ENCODE measurements at regions not wholly inside any gene's neighbourhood (a gene's known extent, or its start where the extent isn't known, plus 50 kb on each side); places are given as distances from the start of the nearest gene placed in this dataset.

DNA sequence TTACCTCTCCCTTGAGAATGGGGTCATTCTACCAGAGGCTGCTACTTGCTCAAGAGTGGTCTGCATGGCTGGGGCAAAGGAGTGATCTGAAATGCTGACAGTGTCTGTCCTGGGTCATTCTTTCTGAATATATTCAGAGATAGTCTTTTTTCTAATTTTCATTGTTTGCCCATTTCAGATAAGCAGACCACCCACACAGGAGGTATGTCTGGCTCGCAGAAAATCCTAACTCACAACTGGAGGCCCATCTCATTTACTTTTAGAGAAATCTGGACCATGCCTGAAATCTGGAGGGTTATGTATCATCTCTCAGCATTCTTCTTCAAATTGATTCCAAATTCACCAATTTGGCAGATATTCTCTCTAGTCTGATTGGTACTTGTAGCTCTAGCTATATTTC lies 227.6 kb downstream of the SEC61B start:
- H3K36me3 ChIP-seq (replicated peaks in 1 of 2; ENCODE audit: control insufficient read depth in 1 of 2, insufficient read depth in 2 of 2, low read length in 2 of 2): no peaks in the 10 kb centered on the region
- H3K27ac ChIP-seq (ENCODE audit: extremely low read length, insufficient read depth, low read length): no peak overlapping the region
- ATAC-seq (no peak), FAIRE-seq (no peak), DNase-seq (ENCODE audit: low spot score) (no peak)
- no peak for TF ChIP-seq SRF (IDR thresholded peaks at IDR 0.05; ENCODE audit: low read depth, low read length)
- H3K9ac ChIP-seq (ENCODE audit: insufficient read depth, low read depth, low read length): no peak overlapping the region
- 11% methylated on average over 1 of the region's 1 CpG for WGBS (ENCODE audit: low lambda C conversion rate)
- no peak overlapping the region for H3K4me2 ChIP-seq (ENCODE audit: low read depth, low read length)
- H3K27me3 ChIP-seq (ENCODE audit: control insufficient read depth in 1 of 2, insufficient read depth in 2 of 2, low read length in 2 of 2): 0 out of 5 replicates have a peak, but pooled peaks cover 0 to 5% of the 10 kb centered on the region in 2 experiments
- ChIA-PET POLR2A (no interaction called here), CTCF (ENCODE audit: low intra/inter-chr PET ratio, low total read pairs) (no interaction called here)
- no peaks in the 10 kb centered on the region for H4K20me1 ChIP-seq (ENCODE audit: insufficient read depth, low read length)
- BruUV-seq (replicated peaks): no TSS peak
- no peak overlapping the region for H3K4me3 ChIP-seq (replicated peaks in 1 of 3; ENCODE audit: insufficient read depth in 1 of 3, low read depth in 2 of 3, low read length in 3 of 3)
- in situ Hi-C loops (cut with HindIII; ENCODE audit: extremely low pct_ligation_motif_present, low pct_unique_long_range_greater_than_20kb): no loop called here
- no peaks in the 10 kb centered on the region for H3K4me1 ChIP-seq (ENCODE audit: insufficient read depth, low read length)
- no peaks in the 10 kb centered on the region for H3K79me2 ChIP-seq (ENCODE audit: insufficient read depth, low read length)
- intact Hi-C loops (cut with micrococcal nuclease; ENCODE audit: unreplicated experiment): no loop called here
- no peak overlapping the region for H2AFZ ChIP-seq (ENCODE audit: low read length)
- no peaks in the 10 kb centered on the region for H3K9me3 ChIP-seq (ENCODE audit: low read length)

DNA sequence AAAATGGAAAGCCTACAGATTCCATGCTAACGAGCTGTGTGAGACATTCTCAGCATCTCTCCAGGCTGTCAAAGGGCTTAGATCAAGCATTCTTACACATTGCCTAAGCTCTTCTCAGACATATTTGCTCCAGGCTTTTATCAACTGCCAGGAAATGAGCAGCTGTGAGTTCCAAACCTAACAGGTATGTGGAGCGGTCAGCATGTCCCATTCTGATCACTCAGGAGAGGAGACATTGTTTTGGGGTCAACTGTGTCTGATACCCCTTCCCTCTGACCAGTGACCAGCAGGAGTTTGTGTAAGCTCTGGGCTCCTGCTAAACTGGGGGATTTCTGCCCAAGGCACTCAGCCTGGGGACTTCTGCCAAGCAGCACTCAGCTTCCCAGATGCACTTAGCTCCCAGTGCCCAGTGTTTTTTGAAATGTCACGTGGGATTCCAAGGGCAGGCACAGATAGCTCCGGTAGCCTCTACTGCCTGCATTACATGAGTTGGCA lies 229.1 kb downstream of the SEC61B start:
- H3K27me3 ChIP-seq (ENCODE audit: control insufficient read depth in 1 of 2, insufficient read depth in 2 of 2, low read length in 2 of 2): 0 out of 5 replicates have a peak, but pooled peaks cover 0 to 5% of the 10 kb centered on the region in 2 experiments
- H3K4me3 ChIP-seq (replicated peaks in 1 of 3; ENCODE audit: insufficient read depth in 1 of 3, low read depth in 2 of 3, low read length in 3 of 3): no peak overlapping the region
- in situ Hi-C loops (cut with HindIII; ENCODE audit: extremely low pct_ligation_motif_present, low pct_unique_long_range_greater_than_20kb): no loop called here
- WGBS (ENCODE audit: low lambda C conversion rate): 5% methylated on average over 3 of the region's 4 CpGs
- H3K9me3 ChIP-seq (ENCODE audit: low read length): no peaks in the 10 kb centered on the region
- H2AFZ ChIP-seq (ENCODE audit: low read length): no peak overlapping the region
- H4K20me1 ChIP-seq (ENCODE audit: insufficient read depth, low read length): no peaks in the 10 kb centered on the region
- H3K27ac ChIP-seq (ENCODE audit: extremely low read length, insufficient read depth, low read length): no peak overlapping the region
- H3K79me2 ChIP-seq (ENCODE audit: insufficient read depth, low read length): no peaks in the 10 kb centered on the region
- DNase-seq (ENCODE audit: low spot score) (no peak), FAIRE-seq (no peak), ATAC-seq (no peak)
- intact Hi-C loops (cut with micrococcal nuclease; ENCODE audit: unreplicated experiment): no loop called here
- TF ChIP-seq FOXM1 (CRISPR knock-in tag; IDR thresholded peaks at IDR 0.05) (no peak), ZNF251 (CRISPR knock-in tag; IDR thresholded peaks at IDR 0.05) (no peak), ZNF747 (CRISPR knock-in tag; IDR thresholded peaks at IDR 0.05; ENCODE audit: borderline replicate concordance) (no peak), NAIF1 (CRISPR knock-in tag; IDR thresholded peaks at IDR 0.05; ENCODE audit: borderline replicate concordance) (no peak), ZNF451 (CRISPR knock-in tag; IDR thresholded peaks at IDR 0.05) (no peak), RXRB (CRISPR knock-in tag; IDR thresholded peaks at IDR 0.05; ENCODE audit: borderline replicate concordance) (no peak), ZNF34 (CRISPR knock-in tag; IDR thresholded peaks at IDR 0.05; ENCODE audit: borderline replicate concordance) (no peak), ZNF33A (CRISPR knock-in tag; IDR thresholded peaks at IDR 0.05; ENCODE audit: borderline replicate concordance) (no peak), HOXA7 (CRISPR knock-in tag; IDR thresholded peaks at IDR 0.05) (no peak), CBX1 (IDR thresholded peaks at IDR 0.05; ENCODE audit: low read depth) (no peak), ZNF234 (CRISPR knock-in tag; conservative IDR thresholded peaks at IDR 0.05) (no peak), NBN (conservative IDR thresholded peaks at IDR 0.05) (no peak), HOXA5 (CRISPR knock-in tag; IDR thresholded peaks at IDR 0.05) (no peak), SIN3A (IDR thresholded peaks at IDR 0.05; ENCODE audit: borderline replicate concordance, low read depth, low read length) (no peak), BHLHE40 (IDR thresholded peaks at IDR 0.05; ENCODE audit: low read length) (no peak)
- TF ChIP-seq, protein P1, sequence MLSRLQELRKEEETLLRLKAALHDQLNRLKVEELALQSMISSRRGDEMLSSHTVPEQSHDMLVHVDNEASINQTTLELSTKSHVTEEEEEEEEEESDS (CRISPR knock-in tag; IDR thresholded peaks at IDR 0.05; ENCODE audit: borderline replicate concordance): no peak
- TF ChIP-seq, protein P2, sequence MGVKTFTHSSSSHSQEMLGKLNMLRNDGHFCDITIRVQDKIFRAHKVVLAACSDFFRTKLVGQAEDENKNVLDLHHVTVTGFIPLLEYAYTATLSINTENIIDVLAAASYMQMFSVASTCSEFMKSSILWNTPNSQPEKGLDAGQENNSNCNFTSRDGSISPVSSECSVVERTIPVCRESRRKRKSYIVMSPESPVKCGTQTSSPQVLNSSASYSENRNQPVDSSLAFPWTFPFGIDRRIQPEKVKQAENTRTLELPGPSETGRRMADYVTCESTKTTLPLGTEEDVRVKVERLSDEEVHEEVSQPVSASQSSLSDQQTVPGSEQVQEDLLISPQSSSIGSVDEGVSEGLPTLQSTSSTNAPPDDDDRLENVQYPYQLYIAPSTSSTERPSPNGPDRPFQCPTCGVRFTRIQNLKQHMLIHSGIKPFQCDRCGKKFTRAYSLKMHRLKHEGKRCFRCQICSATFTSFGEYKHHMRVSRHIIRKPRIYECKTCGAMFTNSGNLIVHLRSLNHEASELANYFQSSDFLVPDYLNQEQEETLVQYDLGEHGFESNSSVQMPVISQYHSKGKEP (CRISPR knock-in tag; IDR thresholded peaks at IDR 0.05): no peak
- no TSS peak for BruUV-seq (replicated peaks)
- POLR2A ChIA-PET: no interaction called here
- H3K36me3 ChIP-seq (replicated peaks in 1 of 2; ENCODE audit: control insufficient read depth in 1 of 2, insufficient read depth in 2 of 2, low read length in 2 of 2): no peaks in the 10 kb centered on the region
- no peaks in the 10 kb centered on the region for H3K4me1 ChIP-seq (ENCODE audit: insufficient read depth, low read length)
- H3K9ac ChIP-seq (ENCODE audit: insufficient read depth, low read depth, low read length): no peak overlapping the region
- CTCF ChIA-PET (ENCODE audit: low intra/inter-chr PET ratio, low total read pairs): no interaction called here
- no peak overlapping the region for H3K4me2 ChIP-seq (ENCODE audit: low read depth, low read length)
